Endodermal cell (in vitro differentiated cells): ENCODE measurements at regions not wholly inside any gene's neighbourhood (a gene's known extent, or its start where the extent isn't known, plus 50 kb on each side); places are given as distances from the start of the nearest gene placed in this dataset.

Source experiments
- DNase-seq: peaks from one replicate; pipeline ENCODE4 v3.0.0-alpha.2; 2017
- H3K27ac ChIP-seq: 2 replicates; pipeline ENCODE4 v1.5.1; 2013; ENCODE audit warnings: mild to moderate bottlenecking, low read depth, low read length, moderate library complexity
- H3K27me3 ChIP-seq: 2 replicates; pipeline ENCODE4 v1.6.1; 2013; ENCODE audit warnings: mild to moderate bottlenecking, low read length, moderate library complexity; ENCODE audit not compliant: insufficient read depth, control insufficient read depth, poor library complexity, severe bottlenecking
- H3K36me3 ChIP-seq: 2 replicates; pipeline ENCODE4 v1.7.0; 2013; ENCODE audit warnings: mild to moderate bottlenecking, low read length, moderate library complexity; ENCODE audit not compliant: control insufficient read depth, insufficient read depth
- H3K4me1 ChIP-seq: one replicate; pipeline ENCODE4 v1.7.0; 2013; ENCODE audit warnings: low read length; ENCODE audit not compliant: control insufficient read depth, insufficient read depth
- H3K4me3 ChIP-seq: 2 replicates; pipeline ENCODE4 v1.5.1; 2013; ENCODE audit warnings: mild to moderate bottlenecking, low read length, moderate library complexity
- H3K9ac ChIP-seq: 2 replicates; pipeline ENCODE4 v1.6.1; 2013; ENCODE audit warnings: mild to moderate bottlenecking, low read length, moderate library complexity; ENCODE audit not compliant: poor library complexity, severe bottlenecking; ENCODE audit errors: extremely low read depth
- H3K9me3 ChIP-seq: 2 replicates; pipeline ENCODE4 v1.6.1; 2013; ENCODE audit warnings: mild to moderate bottlenecking, low read length, moderate library complexity; ENCODE audit not compliant: control insufficient read depth
- H3K27ac Mint-ChIP-seq: 2 replicates; pipeline ENCODE4 v1.8.0; 2020; ENCODE audit warnings: mixed read lengths
- H3K27me3 Mint-ChIP-seq: 2 replicates; pipeline ENCODE4 v1.8.0; 2021; ENCODE audit warnings: mild to moderate bottlenecking, mixed read lengths; ENCODE audit not compliant: insufficient read depth
- H3K36me3 Mint-ChIP-seq: 2 replicates; pipeline ENCODE4 v1.8.0; 2020; ENCODE audit warnings: low read depth, mixed read lengths
- H3K4me1 Mint-ChIP-seq: 2 replicates; pipeline ENCODE4 v1.8.0; 2020; ENCODE audit warnings: mixed read lengths
- H3K4me3 Mint-ChIP-seq: 2 replicates; pipeline ENCODE4 v1.8.0; 2020; ENCODE audit warnings: mild to moderate bottlenecking, moderate library complexity, mixed read lengths
- H3K9me3 Mint-ChIP-seq: 2 replicates; pipeline ENCODE4 v1.8.0; 2020; ENCODE audit warnings: mild to moderate bottlenecking, mixed read lengths
- CTCF ChIP-seq: fragments of 200-600 bp; sonication (generic); conservative IDR thresholded peaks from 2 replicates; pipeline ENCODE4 v1.5.0; 2021; ENCODE audit warnings: antibody characterized with exemption, mild to moderate bottlenecking
- whole genome bisulfite sequencing, 2 experiments: methylation state at CpG; one replicate each; pipeline versions ENCODE4 v1.1.5 to v1.1.7; 2013; ENCODE audit warnings: missing lambda C conversion rate in 2 of 2, mixed read lengths in 1 of 2; ENCODE audit not compliant: insufficient coverage in 1 of 2, insufficient read length in 1 of 2; 5-methylcytosine and 5-hydroxymethylcytosine counted together

- Histone ChIP-seq H3K9ac (no peak overlapping the region), H3K27me3 (no peaks in the 10 kb centered on the region), H3K36me3 (no peaks in the 10 kb centered on the region), H3K9me3 (no peaks in the 10 kb centered on the region), H3K4me3 (no peak overlapping the region), H3K27ac (no peak overlapping the region), H3K4me1 (no peaks in the 10 kb centered on the region)
- H3K4me1 Mint-ChIP-seq = no peaks in the 10 kb centered on the region
- no peak for TF ChIP-seq CTCF
- no peak overlapping the region for H3K27ac Mint-ChIP-seq
- H3K9me3 Mint-ChIP-seq = no peaks in the 10 kb centered on the region
- no peak overlapping the region for H3K4me3 Mint-ChIP-seq
- H3K27me3 Mint-ChIP-seq = no peaks in the 10 kb centered on the region
- no peak for DNase-seq
- H3K36me3 Mint-ChIP-seq = no peaks in the 10 kb centered on the region
These were observed 638.6 kb upstream of the SLC39A10 start for GRCh38 chr2:195018462-195018861.

GRCh38 chr2:195017890-195018289 lies 639.1 kb upstream of the SLC39A10 start:
- Mint-ChIP-seq H3K4me3 (no peak overlapping the region), H3K36me3 (no peaks in the 10 kb centered on the region), H3K9me3 (no peaks in the 10 kb centered on the region), H3K27ac (no peak overlapping the region), H3K4me1 (no peaks in the 10 kb centered on the region), H3K27me3 (no peaks in the 10 kb centered on the region)
- Histone ChIP-seq H3K36me3 (no peaks in the 10 kb centered on the region), H3K9ac (no peak overlapping the region), H3K27ac (no peak overlapping the region), H3K9me3 (no peaks in the 10 kb centered on the region), H3K27me3 (no peaks in the 10 kb centered on the region), H3K4me1 (no peaks in the 10 kb centered on the region), H3K4me3 (no peak overlapping the region)
- no peak for DNase-seq
- peak; percentile 29 for TF ChIP-seq CTCF
- 96 to 100% methylated on average over 1 of the region's 1 CpG for WGBS, 2 experiments

- no peaks in the 10 kb centered on the region for H3K36me3 Mint-ChIP-seq
- Histone ChIP-seq H3K4me3 (no peak overlapping the region), H3K27me3 (no peaks in the 10 kb centered on the region), H3K36me3 (no peaks in the 10 kb centered on the region), H3K9me3 (no peaks in the 10 kb centered on the region), H3K27ac (no peak overlapping the region), H3K4me1 (no peaks in the 10 kb centered on the region), H3K9ac (no peak overlapping the region)
- H3K27ac Mint-ChIP-seq = no peak overlapping the region
- 73 to 80% methylated on average over 1 of the region's 2 CpGs for WGBS, 2 experiments
- H3K27me3 Mint-ChIP-seq = no peaks in the 10 kb centered on the region
- no peaks in the 10 kb centered on the region for H3K4me1 Mint-ChIP-seq
- TF ChIP-seq CTCF = no peak
- no peak overlapping the region for H3K4me3 Mint-ChIP-seq
- H3K9me3 Mint-ChIP-seq = no peaks in the 10 kb centered on the region
- DNase-seq = no peak
These were observed 640.2 kb upstream of the SLC39A10 start for GRCh38 chr2:195016841-195017240.
